Aorta (tissue), 5 donors: ENCODE measurements at regions not wholly inside any gene's neighbourhood (a gene's known extent, or its start where the extent isn't known, plus 50 kb on each side); places are given as distances from the start of the nearest gene placed in this dataset.

Experiments used
- ATAC-seq: fragments of 200-7000 bp; cut with Tn5 transposase; one replicate; pipeline ENCODE4 v1.9.1; 2022; ENCODE audit warnings: moderate library complexity; ENCODE audit not compliant: low FRiP score
- DNase-seq, 2 donors: peaks; one replicate each; pipeline ENCODE4 v3.0.0-alpha.2; 2020
- H3K27ac ChIP-seq, 2 donors: one replicate each; pipeline ENCODE4 v1.5.1; 2013; ENCODE audit warnings: low read length in 2 of 2, mild to moderate bottlenecking in 2 of 2, moderate library complexity in 2 of 2, control low read depth in 1 of 2, inconsistent platforms in 1 of 2, low read depth in 1 of 2
- H3K27me3 ChIP-seq, 2 donors: one replicate each; pipeline ENCODE4 v1.6.1; 2013; ENCODE audit warnings: control low read depth in 1 of 2, low read length in 1 of 2, mild to moderate bottlenecking in 1 of 2, moderate library complexity in 1 of 2; ENCODE audit not compliant: insufficient read depth in 2 of 2, control insufficient read depth in 1 of 2
- H3K36me3 ChIP-seq, 2 donors: one replicate each; pipeline ENCODE4 v1.6.1; 2013; ENCODE audit warnings: control low read depth in 1 of 2, low read length in 1 of 2, mild to moderate bottlenecking in 1 of 2; ENCODE audit not compliant: insufficient read depth in 2 of 2, control insufficient read depth in 1 of 2
- H3K4me1 ChIP-seq, 2 donors: one replicate each; pipeline ENCODE4 v1.6.1; 2013; ENCODE audit warnings: low read length in 2 of 2, control low read depth in 1 of 2, mild to moderate bottlenecking in 1 of 2, moderate library complexity in 1 of 2; ENCODE audit not compliant: insufficient read depth in 2 of 2, control insufficient read depth in 1 of 2
- H3K4me3 ChIP-seq, 2 donors: one replicate each; pipeline ENCODE4 v1.5.1; 2013; ENCODE audit warnings: low read length in 2 of 2, control low read depth in 1 of 2, mild to moderate bottlenecking in 1 of 2
- H3K9me3 ChIP-seq: one replicate; pipeline ENCODE4 v1.6.1; 2013; ENCODE audit warnings: mild to moderate bottlenecking, low read length; ENCODE audit not compliant: control insufficient read depth
- whole genome bisulfite sequencing, 2 donors: extraction: QIAGEN DNeasy Blood & Tissue Kit; methylation state at CpG; one replicate each; pipeline ENCODE4 v1.1.7; 2013; 5-methylcytosine and 5-hydroxymethylcytosine counted together
- intact Hi-C, 2 donors: fragments of 100-400 bp; cut with DNase I; formaldehyde crosslinking; loops; one replicate each; pipeline versions ENCODE4 v1.14.2 to v1.15.0; 2022
- donor health status: healthy with polysubstance abuse.
- donor health status: Bipolar disorder and iron deficiency.
- donor health status: DM: no; HTN: no; CAD: no.
- donor health status: DM: no; HTN: no; CAD: no.
- donor health status: DM: yes; HTN: yes; CAD: no.

DNA sequence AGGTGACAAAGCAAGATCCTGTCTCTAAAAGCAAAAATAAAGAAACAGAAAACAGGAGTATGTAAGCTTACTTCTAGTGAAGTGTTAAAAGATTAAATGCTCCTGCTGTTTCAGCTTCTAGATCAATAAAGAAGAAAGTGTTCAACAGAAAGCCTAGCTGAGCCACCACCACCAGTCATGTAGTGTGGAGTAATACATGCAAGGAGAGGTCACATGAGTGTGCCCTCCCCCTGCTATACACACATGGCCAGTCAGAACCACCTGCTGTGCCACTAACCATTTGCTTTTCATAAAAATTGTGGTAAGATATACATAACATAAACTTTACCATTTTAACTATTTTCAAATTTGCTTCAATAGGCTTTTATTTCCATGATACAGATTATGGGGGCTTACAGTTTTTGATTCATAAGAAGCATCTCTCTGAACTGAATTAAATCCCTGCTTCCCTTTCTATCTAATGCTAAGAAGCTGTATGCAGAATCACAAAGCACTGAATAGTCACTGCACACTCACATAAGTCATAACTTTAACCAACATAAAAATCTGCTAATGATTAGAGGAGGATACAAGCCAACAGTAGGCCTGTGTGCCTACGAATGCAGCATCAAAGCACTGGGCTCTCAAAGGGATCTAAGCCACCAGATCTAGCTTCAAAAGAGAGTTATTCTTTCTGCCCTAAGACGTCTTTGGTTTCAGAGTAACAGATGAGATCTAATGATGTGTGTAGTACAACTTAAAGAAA is 515.5 kb downstream of the C12orf50 start:
- DNase-seq (no peak), ATAC-seq (no peak)
- no peaks in the 10 kb centered on the region for H3K4me1 ChIP-seq
- H3K27ac ChIP-seq: no peak overlapping the region
- H3K27me3 ChIP-seq: no peaks in the 10 kb centered on the region
- no peaks in the 10 kb centered on the region for H3K9me3 ChIP-seq
- 59 to 60% methylated on average over 2 of the region's 2 CpGs for WGBS, 2 donors
- H3K4me3 ChIP-seq: no peak overlapping the region
- intact Hi-C loops: no loop called here
- H3K36me3 ChIP-seq: no peaks in the 10 kb centered on the region

DNA sequence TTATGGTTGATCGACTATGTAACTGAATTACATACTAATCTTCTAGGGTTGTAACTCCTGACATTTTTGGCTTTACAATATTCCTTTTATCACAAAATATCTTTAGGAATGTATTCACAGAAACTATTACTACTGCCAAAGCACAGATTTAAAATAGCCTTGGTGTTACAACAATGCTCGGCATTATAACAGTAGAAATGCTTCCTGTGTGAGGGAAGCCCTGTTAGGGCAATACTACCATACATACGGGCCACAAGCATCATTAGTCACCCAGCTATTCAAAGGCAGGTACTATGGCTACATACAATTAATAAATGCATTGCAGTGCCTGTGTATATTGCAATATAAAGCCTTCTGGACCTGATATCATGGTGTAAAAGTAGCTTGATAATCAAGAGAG is 517.8 kb downstream of the C12orf50 start:
- Histone ChIP-seq H3K9me3 (no peaks in the 10 kb centered on the region), H3K4me1 (no peaks in the 10 kb centered on the region), H3K36me3 (no peaks in the 10 kb centered on the region), H3K27ac (no peak overlapping the region), H3K27me3 (no peaks in the 10 kb centered on the region), H3K4me3 (no peak overlapping the region)
- DNase-seq (no peak), ATAC-seq (no peak)
- intact Hi-C loops: no loop called here
- 4 to 8% methylated on average over 3 of the region's 3 CpGs for whole genome bisulfite sequencing, 2 donors

GRCh38 chr12:87509237-87509820 is 519.9 kb downstream of the C12orf50 start:
- H3K27me3 ChIP-seq: no peaks in the 10 kb centered on the region
- no peaks in the 10 kb centered on the region for H3K36me3 ChIP-seq
- no peak overlapping the region for H3K4me3 ChIP-seq
- no peak for DNase-seq
- intact Hi-C loops: no loop called here
- ATAC-seq: no peak
- H3K27ac ChIP-seq: no peak overlapping the region
- H3K9me3 ChIP-seq: no peaks in the 10 kb centered on the region
- no peaks in the 10 kb centered on the region for H3K4me1 ChIP-seq

GRCh38 chr12:87491598-87491997 is 537.6 kb downstream of the C12orf50 start:
- 93 to 96% methylated on average over 3 of the region's 3 CpGs for WGBS, 2 donors
- intact Hi-C loops: no loop called here
- no peak for ATAC-seq

GRCh38 chr12:87491089-87491488 is 538.1 kb downstream of the C12orf50 start:
- DNase-seq: no peak
- Histone ChIP-seq H3K27ac (no peak overlapping the region), H3K4me3 (no peak overlapping the region), H3K27me3 (no peaks in the 10 kb centered on the region), H3K4me1 (no peaks in the 10 kb centered on the region), H3K36me3 (no peaks in the 10 kb centered on the region), H3K9me3 (no peaks in the 10 kb centered on the region)
- intact Hi-C loops: no loop called here
- ATAC-seq: no peak
- whole genome bisulfite sequencing, 2 donors: 60 to 67% methylated on average over 1 of the region's 1 CpG

More at GRCh38 chr12:87491598-87491997, 537.6 kb downstream of the C12orf50 start:
- no peaks in the 10 kb centered on the region for H3K27me3 ChIP-seq
- no peaks in the 10 kb centered on the region for H3K4me1 ChIP-seq
- no peak overlapping the region for H3K27ac ChIP-seq
- no peak for DNase-seq
- no peaks in the 10 kb centered on the region for H3K9me3 ChIP-seq
- H3K36me3 ChIP-seq: no peaks in the 10 kb centered on the region
- no peak overlapping the region for H3K4me3 ChIP-seq

GRCh38 chr12:87469295-87469694 is 559.9 kb downstream of the C12orf50 start:
- H3K4me3 ChIP-seq: no peak overlapping the region
- no peak for DNase-seq
- no peak for ATAC-seq

DNA sequence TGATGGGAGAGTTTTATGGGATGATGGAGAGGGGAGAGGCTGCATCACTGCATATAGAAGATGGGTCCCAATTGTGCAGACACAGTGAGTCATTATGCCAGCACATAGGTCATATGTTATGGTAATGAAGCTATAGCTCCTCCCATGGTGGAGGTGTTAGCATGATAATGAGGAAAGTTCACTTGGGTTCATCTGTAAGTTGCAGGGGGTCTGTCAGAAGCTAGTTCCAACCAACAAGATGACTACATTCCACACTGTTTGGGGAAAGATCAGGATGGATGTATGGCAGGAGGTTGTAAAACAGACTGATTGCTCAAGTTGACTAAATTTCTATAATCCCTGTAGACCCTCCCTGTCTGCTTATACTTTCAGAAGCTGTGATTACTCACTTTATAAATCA is 561.3 kb downstream of the C12orf50 start:
- DNase-seq (no peak), ATAC-seq (no peak)
- Histone ChIP-seq H3K4me1 (no peaks in the 10 kb centered on the region), H3K4me3 (no peak overlapping the region), H3K9me3 (no peaks in the 10 kb centered on the region), H3K27ac (no peak overlapping the region), H3K36me3 (no peaks in the 10 kb centered on the region), H3K27me3 (no peaks in the 10 kb centered on the region)
- intact Hi-C loops: no loop called here

More at GRCh38 chr12:87469295-87469694, 559.9 kb downstream of the C12orf50 start:
- Histone ChIP-seq H3K27ac (no peak overlapping the region), H3K4me1 (no peaks in the 10 kb centered on the region), H3K27me3 (no peaks in the 10 kb centered on the region), H3K9me3 (no peaks in the 10 kb centered on the region), H3K36me3 (no peaks in the 10 kb centered on the region)
- intact Hi-C loops: no loop called here

DNA sequence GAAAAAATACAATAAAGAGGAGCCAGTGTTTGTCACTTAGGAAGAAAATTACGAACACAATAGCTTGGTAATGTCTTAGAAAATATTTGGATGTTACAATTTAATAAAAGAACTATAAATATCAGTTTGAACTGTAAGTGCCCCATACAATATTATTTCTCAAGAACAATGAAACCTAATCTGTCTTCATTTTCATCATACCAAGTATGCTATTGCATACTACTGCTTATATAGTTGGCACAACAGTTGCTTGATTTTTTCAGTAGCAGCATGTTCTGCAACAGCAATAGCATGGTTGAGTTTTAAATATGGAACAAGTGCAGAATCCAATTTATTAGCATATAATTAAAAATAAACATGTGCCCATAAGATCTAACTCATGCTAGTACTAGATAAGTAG is 564.6 kb downstream of the C12orf50 start:
- no peaks in the 10 kb centered on the region for H3K9me3 ChIP-seq
- no peaks in the 10 kb centered on the region for H3K4me1 ChIP-seq
- no peak overlapping the region for H3K4me3 ChIP-seq
- no peak for DNase-seq
- H3K36me3 ChIP-seq: no peaks in the 10 kb centered on the region
- ATAC-seq: no peak
- no peaks in the 10 kb centered on the region for H3K27me3 ChIP-seq
- 88 to 93% methylated on average over 1 of the region's 1 CpG for WGBS, 2 donors
- intact Hi-C loops: no loop called here
- no peak overlapping the region for H3K27ac ChIP-seq

GRCh38 chr12:87444039-87444438 is 585.2 kb downstream of the C12orf50 start:
- Histone ChIP-seq H3K27me3 (no peaks in the 10 kb centered on the region), H3K4me1 (no peaks in the 10 kb centered on the region), H3K27ac (no peak overlapping the region), H3K4me3 (no peak overlapping the region), H3K36me3 (no peaks in the 10 kb centered on the region), H3K9me3 (no peaks in the 10 kb centered on the region)
- WGBS, 2 donors: 96 to 98% methylated on average over 4 of the region's 4 CpGs
- intact Hi-C loops: no loop called here
- no peak for ATAC-seq
- no peak for DNase-seq
